Dedifferentiated amniotic fluid mesenchymal stem cell (primary cell): ENCODE measurements at regions not wholly inside any gene's neighbourhood (a gene's known extent, or its start where the extent isn't known, plus 50 kb on each side); places are given as distances from the start of the nearest gene placed in this dataset.
"Not testable (repeated sequence)": the region's sequence is repeated elsewhere in the genome, so short reads cannot be mapped to it uniquely, and the experiment has no call there.

Experiments
- DNase-seq: peaks from one replicate; pipeline ENCODE4 v3.0.0-alpha.2; 2016; ENCODE audit errors: extremely low spot score

GRCh38 chr21:9024006-9024767 is 1497.2 kb upstream of the TPTE start:
- not testable (repeated sequence) for DNase-seq

GRCh38 chr21:9026729-9027416 is 1494.5 kb upstream of the TPTE start:
- DNase-seq: not testable (repeated sequence)

DNA sequence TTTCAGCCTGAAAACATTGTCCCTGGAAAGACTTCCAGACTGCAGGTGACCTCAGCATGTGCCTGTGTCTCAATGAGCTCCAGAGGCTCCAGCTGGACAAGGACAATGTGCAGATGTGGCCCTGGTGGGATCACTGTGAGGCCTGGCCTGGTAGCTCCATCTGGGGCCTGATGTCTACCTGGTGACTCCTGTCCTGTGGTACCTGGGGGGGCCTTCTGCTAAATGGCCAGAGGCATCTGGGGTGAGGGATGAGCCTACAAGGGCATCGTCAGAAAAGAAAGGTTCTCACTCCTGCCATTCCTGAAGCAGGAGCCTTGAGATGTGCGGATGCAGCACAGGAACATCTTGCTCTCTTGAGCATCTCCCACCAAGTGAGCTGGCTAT is 1494.0 kb upstream of the TPTE start:
- not testable (repeated sequence) for DNase-seq

DNA sequence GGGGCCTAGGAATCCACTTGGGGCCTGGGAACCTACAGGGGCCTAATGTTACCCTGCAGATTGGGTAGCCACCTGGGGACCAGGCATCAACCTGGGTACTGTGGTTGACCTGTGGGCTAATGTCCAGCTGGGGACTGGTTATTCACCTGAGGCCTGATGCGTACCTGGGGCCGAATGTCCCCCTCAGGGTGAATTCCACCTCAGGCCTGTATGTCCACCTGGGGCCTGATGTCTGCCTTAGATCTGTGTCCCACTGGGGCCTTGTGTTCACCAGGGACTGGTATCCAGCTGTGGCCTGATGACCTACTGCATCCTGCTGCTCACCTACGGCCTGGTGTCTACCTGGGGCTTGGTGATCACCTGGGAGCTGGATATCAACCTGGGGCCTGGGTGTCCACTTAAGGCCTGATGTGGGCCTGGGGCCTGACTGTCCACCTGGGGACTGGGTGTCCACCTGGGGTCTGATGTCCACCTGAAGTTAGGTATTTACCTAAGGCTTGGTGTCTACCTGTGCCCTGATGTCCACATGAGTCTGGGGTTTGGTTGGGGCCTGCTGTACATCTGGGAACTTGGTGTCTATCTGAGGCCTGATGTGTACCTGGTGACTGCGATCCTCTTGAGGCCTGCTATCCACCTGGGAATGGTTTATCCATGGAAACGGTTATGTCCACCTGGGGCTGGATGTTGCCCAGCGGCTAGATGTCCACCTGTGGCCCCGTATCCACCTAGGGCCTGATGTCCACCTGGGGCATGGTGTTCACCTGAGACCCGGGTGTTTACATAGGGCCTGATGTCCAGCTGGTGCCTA is 1492.6 kb upstream of the TPTE start:
- not testable (repeated sequence) for DNase-seq

DNA sequence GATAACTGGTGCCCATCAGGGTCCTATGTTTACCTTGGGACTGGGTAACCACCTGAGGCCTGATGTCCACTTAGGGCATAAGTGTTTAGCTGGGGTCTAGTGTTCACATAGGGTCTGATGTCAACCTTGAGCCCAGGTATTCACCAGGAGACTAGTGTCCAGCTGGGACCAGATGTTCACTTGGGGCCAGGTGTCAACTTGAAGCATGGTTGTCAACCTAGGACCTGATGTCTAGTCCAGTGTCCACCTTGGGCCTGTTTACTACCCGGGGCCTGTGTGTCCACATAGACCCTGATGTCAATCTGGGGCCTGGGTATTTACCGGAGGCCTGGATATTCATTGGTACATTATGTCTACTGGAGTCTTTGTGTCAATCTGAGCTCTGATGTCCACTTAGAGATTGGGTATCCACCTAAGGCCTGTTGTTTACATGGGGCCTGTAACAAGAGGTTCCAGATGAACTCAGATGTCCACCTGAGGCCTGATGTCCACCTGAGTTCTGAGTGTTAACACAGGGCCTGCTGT is 1491.2 kb upstream of the TPTE start:
- DNase-seq: not testable (repeated sequence)

DNA sequence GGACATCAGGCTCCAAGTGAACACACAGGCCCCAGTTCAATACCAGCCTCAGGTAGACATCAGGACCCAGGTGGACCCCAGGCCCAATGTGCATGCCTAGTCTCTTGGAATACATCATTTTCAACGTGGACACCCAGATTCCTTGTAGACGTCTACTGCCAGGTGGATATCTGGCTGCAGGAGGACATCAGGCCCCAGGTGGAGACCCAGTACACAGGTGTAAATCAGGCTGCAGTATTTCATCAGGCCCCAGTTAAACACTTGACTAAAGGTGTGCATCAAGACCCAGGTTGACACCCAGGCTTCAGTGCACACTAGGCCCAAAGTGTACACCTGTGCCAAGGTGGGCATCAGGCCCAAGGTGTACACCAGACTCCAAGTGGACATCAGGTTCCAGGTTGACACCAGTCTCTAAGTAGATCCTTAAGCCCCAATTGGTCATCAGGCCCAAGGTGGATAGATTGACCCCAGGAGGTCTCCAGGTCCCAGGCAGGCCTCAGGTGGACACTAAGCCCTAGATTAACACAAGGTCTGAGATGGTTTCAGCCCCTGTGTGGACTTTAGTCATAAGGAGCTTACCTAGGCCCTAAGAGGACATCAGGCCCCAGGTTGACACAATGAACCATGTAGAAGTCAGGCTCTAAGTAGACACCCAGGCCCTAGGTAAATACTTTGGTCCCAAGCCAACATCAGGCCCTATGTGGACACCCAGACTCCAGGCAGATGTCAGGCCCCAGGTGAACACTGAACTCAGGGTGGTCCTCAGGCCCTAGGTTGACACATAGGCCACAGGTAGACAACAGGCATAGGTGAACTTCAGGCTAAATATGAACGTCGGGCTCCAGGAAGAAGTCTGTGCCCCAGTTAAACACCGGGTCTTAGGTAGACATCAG is 1489.7 kb upstream of the TPTE start:
- not testable (repeated sequence) for DNase-seq

GRCh38 chr21:9032547-9032946 is 1488.8 kb upstream of the TPTE start:
- DNase-seq: not testable (repeated sequence)

GRCh38 chr21:9033295-9033694 is 1488.1 kb upstream of the TPTE start:
- DNase-seq: not testable (repeated sequence)

DNA sequence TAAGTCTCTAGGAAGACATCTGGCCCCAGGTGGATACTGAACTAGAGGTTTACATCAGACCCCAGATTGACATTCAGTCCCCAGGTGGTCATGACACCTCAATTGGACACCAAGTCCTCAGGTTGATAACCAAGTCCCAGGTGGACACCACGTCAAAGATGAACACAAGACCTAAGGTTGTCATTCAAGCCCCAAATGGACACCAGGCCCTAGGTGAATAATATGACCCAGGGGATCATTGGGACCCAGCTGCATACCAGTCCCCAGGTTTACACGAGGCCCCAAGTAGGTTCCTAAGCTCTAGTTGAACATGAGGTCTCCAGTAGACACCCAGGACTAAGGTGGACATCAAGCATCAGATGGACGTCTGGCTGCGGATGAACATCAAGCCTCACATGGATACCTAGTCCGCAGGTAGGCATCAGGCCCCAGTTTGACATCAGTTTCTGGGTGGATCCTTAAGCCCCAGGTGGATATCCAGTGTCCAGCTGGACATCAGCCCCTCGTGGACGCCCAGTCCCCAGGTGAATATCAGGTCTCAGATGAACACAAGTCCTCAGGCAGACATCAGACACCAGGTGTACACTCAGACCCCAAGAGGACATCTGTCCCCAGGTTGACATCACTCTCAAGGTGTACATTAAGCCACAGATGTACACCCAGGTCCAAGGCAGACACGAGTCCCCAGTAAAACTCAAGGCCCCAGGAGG is 1486.7 kb upstream of the TPTE start:
- not testable (repeated sequence) for DNase-seq

- DNase-seq: not testable (repeated sequence)
Measured at GRCh38 chr21:9035225-9035624, 1486.2 kb upstream of the TPTE start.

- not testable (repeated sequence) for DNase-seq
Measured at GRCh38 chr21:9035970-9036369, 1485.4 kb upstream of the TPTE start.

DNA sequence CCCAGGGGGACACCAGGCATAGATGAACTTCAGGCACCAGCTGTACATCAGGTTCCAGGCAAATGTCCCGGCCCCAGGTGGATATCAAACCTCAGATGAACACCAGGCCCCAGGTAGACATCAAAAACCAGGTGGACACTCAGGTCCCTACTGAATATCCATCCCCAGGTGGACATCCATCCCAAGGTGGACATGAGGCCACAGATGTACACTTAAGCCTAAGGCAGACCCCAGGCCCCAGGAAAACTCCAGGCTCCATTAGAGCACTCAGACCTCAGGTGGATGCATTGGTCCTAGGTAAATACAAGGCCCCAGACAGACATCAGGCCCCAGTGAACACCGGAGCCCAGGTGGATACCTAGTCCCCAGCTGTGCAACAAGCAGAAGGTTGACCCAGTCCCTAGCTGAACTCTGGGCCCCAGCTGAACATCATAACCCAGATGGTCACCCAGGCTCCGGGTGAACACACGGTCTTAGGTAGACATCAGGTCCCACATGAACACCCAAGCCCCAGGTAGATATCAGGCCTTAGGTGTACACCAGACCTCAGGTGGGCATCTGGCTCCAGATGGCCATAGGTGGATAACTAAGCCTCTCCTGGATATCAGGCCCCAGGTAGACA is 1484.3 kb upstream of the TPTE start:
- DNase-seq: not testable (repeated sequence)

GRCh38 chr21:9037588-9038544 is 1483.5 kb upstream of the TPTE start:
- not testable (repeated sequence) for DNase-seq

DNA sequence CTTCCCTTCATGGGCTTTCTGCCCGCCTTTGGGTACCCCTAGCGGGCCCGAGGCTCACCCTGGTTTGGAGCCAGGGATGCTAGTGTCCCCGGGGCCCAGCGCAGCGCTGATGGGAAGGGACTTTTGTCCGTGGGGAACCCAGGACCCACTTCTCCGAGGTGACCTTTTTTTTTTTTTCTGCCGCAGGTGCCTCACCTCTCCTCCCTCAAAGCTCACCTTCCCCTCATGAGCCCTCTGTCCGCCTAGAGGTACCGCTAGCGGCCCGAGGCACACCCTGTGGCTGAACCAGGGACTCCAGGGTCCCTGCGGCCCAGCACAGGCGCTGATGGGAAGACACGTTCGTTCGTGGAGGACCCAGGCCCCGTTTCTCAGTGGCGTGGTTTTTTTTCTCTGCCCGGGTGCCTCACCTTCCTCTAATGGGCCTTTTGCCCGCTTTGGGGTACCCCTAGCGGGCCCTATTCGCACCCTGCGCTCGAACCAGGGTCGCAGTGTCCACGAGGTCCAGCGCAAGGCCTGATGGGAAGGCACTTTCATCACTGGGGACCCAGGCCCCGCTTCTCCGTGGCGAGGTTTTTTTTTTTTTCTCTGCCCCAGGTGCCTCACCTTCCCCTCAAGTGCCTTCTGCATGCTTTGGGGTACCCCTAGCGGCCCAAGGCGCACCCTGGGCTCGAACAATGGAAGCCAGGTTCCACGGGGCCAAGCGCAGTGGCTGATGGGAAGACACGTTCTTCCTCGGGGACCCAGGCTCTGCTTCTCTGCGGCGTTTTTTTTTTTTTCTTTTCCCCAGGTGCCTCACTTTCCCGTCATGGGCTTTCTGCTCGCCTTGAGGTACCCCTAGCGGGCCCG is 1481.6 kb upstream of the TPTE start:
- not testable (repeated sequence) for DNase-seq

DNA sequence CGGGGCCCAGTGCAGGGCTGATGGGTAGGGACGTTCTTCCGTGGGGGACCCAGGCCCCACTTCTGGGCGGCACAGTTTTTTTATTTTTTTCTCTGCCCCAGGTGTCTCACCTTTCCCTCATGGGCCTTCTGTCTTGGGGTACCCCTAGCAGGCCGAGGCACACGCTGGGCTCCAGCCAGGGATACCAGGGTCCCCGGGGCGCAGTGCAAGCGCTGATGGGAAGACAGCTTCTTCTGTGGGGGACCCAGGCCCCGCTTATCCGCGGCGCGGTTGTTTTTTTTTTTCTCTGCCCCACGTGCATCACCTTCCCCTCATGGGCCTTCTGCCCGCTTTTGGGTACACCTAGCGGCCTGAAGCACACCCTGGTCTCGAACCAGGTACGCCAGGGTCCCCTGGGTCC is 1481.0 kb upstream of the TPTE start:
- DNase-seq: not testable (repeated sequence)

- DNase-seq: not testable (repeated sequence)
Measured at GRCh38 chr21:9041175-9041948, 1480.0 kb upstream of the TPTE start.

DNA sequence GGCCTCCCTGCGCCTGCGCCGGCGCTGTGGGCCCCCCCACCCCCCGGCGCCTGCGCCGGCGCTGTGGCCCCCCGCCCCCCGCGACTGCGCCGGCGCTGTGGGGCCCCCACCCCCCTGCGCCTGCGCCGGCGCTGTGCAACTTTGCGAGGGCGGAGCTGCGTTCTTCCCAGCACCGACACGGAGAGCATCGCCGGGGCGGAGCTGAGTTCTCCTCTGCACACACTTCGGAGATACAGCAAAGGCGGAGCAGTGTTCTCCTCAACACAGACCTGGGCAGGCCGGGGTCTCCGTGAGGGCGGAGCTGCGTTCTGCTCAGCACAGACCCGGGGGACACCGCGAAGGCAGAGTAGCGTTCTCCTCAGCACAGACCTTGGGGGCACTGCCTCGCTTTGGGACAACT is 1478.3 kb upstream of the TPTE start:
- not testable (repeated sequence) for DNase-seq
